ENCODE measurements at regions not wholly inside any gene's neighbourhood (a gene's known extent, or its start where the extent isn't known, plus 50 kb on each side); places are given as distances from the start of the nearest gene placed in this dataset.

- no peak for DNase-seq
Measured at GRCh38 chr4:145231906-145232700, 51.7 kb upstream of the OTUD4 start.

- no peak for DNase-seq
Measured at GRCh38 chr4:145230726-145231125, 50.3 kb upstream of the OTUD4 start.

All from SW 1271 (cell line).